Hepatocyte (in vitro differentiated cells): ENCODE measurements at regions not wholly inside any gene's neighbourhood (a gene's known extent, or its start where the extent isn't known, plus 50 kb on each side); places are given as distances from the start of the nearest gene placed in this dataset.

Source experiments
- DNase-seq: peaks from one replicate; pipeline ENCODE4 v3.0.0-alpha.2; 2016; ENCODE audit warnings: low spot score
- H2AFZ ChIP-seq: fragments of 200-600 bp; sonication (generic); 2 replicates; pipeline ENCODE4 v1.6.0; 2016; ENCODE audit warnings: antibody characterized with exemption, mild to moderate bottlenecking
- H3K27ac ChIP-seq: fragments of 200-600 bp; sonication (generic); 2 replicates; pipeline ENCODE4 v1.5.1; 2016; ENCODE audit warnings: mild to moderate bottlenecking
- H3K27me3 ChIP-seq: fragments of 200-600 bp; sonication (generic); 2 replicates; pipeline ENCODE4 v1.6.1; 2016
- H3K36me3 ChIP-seq: fragments of 200-600 bp; sonication (generic); replicated peaks from 2 replicates; pipeline ENCODE4 v1.5.1; 2016; ENCODE audit warnings: low read depth; ENCODE audit not compliant: insufficient read depth
- H3K4me1 ChIP-seq: fragments of 200-600 bp; sonication (generic); 2 replicates; pipeline ENCODE4 v1.5.1; 2016; ENCODE audit warnings: mild to moderate bottlenecking, moderate library complexity; ENCODE audit not compliant: insufficient read depth
- H3K4me2 ChIP-seq: fragments of 200-600 bp; sonication (generic); 2 replicates; pipeline ENCODE4 v1.6.0; 2016
- H3K4me3 ChIP-seq: fragments of 200-600 bp; sonication (generic); 2 replicates; pipeline ENCODE4 v1.5.1; 2016; ENCODE audit warnings: mild to moderate bottlenecking
- H3K79me2 ChIP-seq: fragments of 200-600 bp; sonication (generic); 2 replicates; pipeline ENCODE4 v1.6.0; 2017; ENCODE audit warnings: mild to moderate bottlenecking
- H3K9me2 ChIP-seq: fragments of 200-600 bp; sonication (generic); replicated peaks from 2 replicates; pipeline ENCODE4 v1.6.0; 2017; ENCODE audit warnings: mild to moderate bottlenecking; ENCODE audit not compliant: insufficient read depth
- H3K9me3 ChIP-seq: fragments of 200-600 bp; sonication (generic); 2 replicates; pipeline ENCODE4 v1.5.1; 2016; ENCODE audit warnings: low read depth, mild to moderate bottlenecking
- H4K20me1 ChIP-seq: fragments of 200-600 bp; sonication (generic); 2 replicates; pipeline ENCODE4 v1.6.0; 2016; ENCODE audit warnings: mild to moderate bottlenecking; ENCODE audit not compliant: insufficient read depth, poor library complexity, severe bottlenecking
- EZH2 ChIP-seq: fragments of 200-600 bp; sonication (generic); IDR thresholded peaks from 2 replicates; pipeline ENCODE4 v1.6.1; 2016; ENCODE audit warnings: antibody characterized with exemption, mild to moderate bottlenecking, borderline replicate concordance
- EZH2phosphoT487 ChIP-seq: fragments of 200-600 bp; sonication (generic); IDR thresholded peaks from one replicate; pipeline ENCODE4 v1.6.1; 2018; ENCODE audit warnings: antibody characterized with exemption, mild to moderate bottlenecking, low read depth, moderate library complexity; ENCODE audit not compliant: unreplicated experiment, severe bottlenecking
- WGBS: methylation state at CpG from one replicate; pipeline ENCODE4 v1.1.6; 2016; ENCODE audit warnings: low lambda C conversion rate; ENCODE audit errors: missing lambda C conversion rate; 5-methylcytosine and 5-hydroxymethylcytosine counted together
- TF ChIP-seq, protein P1 (sequence below): fragments of 200-600 bp; sonication (generic); IDR thresholded peaks from 2 replicates; pipeline ENCODE4 v1.5.1; 2016; ENCODE audit warnings: antibody characterized with exemption, mild to moderate bottlenecking; ENCODE audit not compliant: poor library complexity

DNA sequence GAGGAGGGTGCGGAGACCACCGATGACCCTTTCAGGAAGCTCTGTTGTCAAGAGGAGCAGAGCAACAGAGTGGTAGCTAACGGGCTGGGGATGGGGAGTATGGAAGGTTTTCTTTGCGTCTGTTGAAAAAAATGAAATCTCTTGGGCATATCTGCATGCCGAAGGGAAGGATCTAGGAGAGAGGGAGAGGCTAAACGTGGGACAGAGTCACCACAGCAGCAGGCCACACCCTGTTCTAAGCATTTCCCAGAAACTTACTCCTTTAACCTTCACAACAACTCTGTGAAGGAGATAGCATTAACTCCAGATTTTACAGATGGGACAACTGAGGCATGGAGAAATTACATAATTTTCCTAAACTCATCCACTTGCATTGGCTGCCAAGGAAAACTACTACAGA is 71.8 kb upstream of the EXOC1L start:
- no peaks in the 10 kb centered on the region for H3K79me2 ChIP-seq
- H3K4me1 ChIP-seq, result no peaks in the 10 kb centered on the region
- TF ChIP-seq, protein P1, sequence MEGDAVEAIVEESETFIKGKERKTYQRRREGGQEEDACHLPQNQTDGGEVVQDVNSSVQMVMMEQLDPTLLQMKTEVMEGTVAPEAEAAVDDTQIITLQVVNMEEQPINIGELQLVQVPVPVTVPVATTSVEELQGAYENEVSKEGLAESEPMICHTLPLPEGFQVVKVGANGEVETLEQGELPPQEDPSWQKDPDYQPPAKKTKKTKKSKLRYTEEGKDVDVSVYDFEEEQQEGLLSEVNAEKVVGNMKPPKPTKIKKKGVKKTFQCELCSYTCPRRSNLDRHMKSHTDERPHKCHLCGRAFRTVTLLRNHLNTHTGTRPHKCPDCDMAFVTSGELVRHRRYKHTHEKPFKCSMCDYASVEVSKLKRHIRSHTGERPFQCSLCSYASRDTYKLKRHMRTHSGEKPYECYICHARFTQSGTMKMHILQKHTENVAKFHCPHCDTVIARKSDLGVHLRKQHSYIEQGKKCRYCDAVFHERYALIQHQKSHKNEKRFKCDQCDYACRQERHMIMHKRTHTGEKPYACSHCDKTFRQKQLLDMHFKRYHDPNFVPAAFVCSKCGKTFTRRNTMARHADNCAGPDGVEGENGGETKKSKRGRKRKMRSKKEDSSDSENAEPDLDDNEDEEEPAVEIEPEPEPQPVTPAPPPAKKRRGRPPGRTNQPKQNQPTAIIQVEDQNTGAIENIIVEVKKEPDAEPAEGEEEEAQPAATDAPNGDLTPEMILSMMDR, result no peak
- TF ChIP-seq EZH2phosphoT487, result no peak
- TF ChIP-seq EZH2, result no peak
- no peaks in the 10 kb centered on the region for H3K9me2 ChIP-seq
- no peak overlapping the region for H3K4me2 ChIP-seq
- H2AFZ ChIP-seq, result no peak overlapping the region
- 90% methylated on average over 6 of the region's 6 CpGs for WGBS
- no peaks in the 10 kb centered on the region for H3K9me3 ChIP-seq
- H4K20me1 ChIP-seq, result no peaks in the 10 kb centered on the region
- DNase-seq, result no peak
- no peaks in the 10 kb centered on the region for H3K27me3 ChIP-seq
- H3K4me3 ChIP-seq, result no peak overlapping the region
- no peak overlapping the region for H3K27ac ChIP-seq
- H3K36me3 ChIP-seq, result no peaks in the 10 kb centered on the region

DNA sequence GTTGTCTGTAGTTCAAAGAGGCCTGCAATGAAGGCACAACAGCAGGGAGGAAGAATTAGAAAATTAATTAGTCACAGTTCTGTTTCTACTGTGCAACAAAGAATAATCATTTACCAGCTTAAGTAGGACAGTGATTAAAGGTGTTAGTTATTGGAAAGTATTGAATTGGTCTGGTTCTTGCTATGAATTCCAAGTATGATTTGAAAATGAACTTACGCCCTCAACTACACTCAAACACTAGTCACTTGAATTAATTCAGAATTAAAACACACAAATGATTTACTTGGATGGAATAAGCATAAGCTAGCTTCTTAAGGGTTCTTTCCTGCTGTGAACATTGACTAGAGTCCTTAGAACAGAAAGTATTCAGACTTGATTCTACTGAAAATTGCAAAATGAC is 69.9 kb upstream of the EXOC1L start:
- H3K36me3 ChIP-seq, result no peaks in the 10 kb centered on the region
- no peaks in the 10 kb centered on the region for H3K9me3 ChIP-seq
- H3K27me3 ChIP-seq, result no peaks in the 10 kb centered on the region
- no peak overlapping the region for H3K4me2 ChIP-seq
- TF ChIP-seq, protein P1, result no peak
- TF ChIP-seq EZH2, result no peak
- TF ChIP-seq EZH2phosphoT487, result no peak
- H3K4me1 ChIP-seq, result no peaks in the 10 kb centered on the region
- DNase-seq, result no peak
- 88% methylated on average over 1 of the region's 1 CpG for WGBS
- no peaks in the 10 kb centered on the region for H3K79me2 ChIP-seq
- H4K20me1 ChIP-seq, result no peaks in the 10 kb centered on the region
- no peak overlapping the region for H3K27ac ChIP-seq
- H2AFZ ChIP-seq, result no peak overlapping the region
- no peaks in the 10 kb centered on the region for H3K9me2 ChIP-seq
- H3K4me3 ChIP-seq, result no peak overlapping the region

DNA sequence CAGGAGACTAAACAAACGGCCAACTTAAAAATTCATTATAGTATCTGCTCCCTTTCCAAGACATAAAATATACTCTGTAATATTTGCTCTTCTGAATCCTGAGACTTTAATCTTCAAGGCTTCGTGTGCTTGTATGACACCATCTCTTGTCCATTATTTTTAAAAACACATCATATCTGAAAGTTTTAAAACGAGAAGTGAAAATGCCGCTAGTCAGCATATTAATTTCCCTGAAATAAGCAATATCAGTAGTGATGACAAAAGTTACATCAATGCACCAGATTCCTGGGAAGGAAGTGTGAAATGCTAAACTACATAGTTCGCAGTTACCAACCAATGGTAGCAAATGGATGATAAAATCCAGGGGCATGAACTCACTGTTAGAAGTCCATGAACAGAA is 66.8 kb upstream of the EXOC1L start:
- H3K4me2 ChIP-seq, result no peak overlapping the region
- no peak for DNase-seq
- H3K9me3 ChIP-seq, result no peaks in the 10 kb centered on the region
- H3K4me3 ChIP-seq, result no peak overlapping the region
- H3K27ac ChIP-seq, result no peak overlapping the region
- H3K4me1 ChIP-seq, result no peaks in the 10 kb centered on the region
- no peaks in the 10 kb centered on the region for H3K79me2 ChIP-seq
- H3K27me3 ChIP-seq, result no peaks in the 10 kb centered on the region
- no peaks in the 10 kb centered on the region for H3K36me3 ChIP-seq
- no peak overlapping the region for H2AFZ ChIP-seq
- no peak for TF ChIP-seq EZH2
- no peak for TF ChIP-seq EZH2phosphoT487
- TF ChIP-seq, protein P1, result no peak
- 88% methylated on average over 5 of the region's 5 CpGs for WGBS
- H3K9me2 ChIP-seq, result no peaks in the 10 kb centered on the region
- H4K20me1 ChIP-seq, result no peaks in the 10 kb centered on the region

DNA sequence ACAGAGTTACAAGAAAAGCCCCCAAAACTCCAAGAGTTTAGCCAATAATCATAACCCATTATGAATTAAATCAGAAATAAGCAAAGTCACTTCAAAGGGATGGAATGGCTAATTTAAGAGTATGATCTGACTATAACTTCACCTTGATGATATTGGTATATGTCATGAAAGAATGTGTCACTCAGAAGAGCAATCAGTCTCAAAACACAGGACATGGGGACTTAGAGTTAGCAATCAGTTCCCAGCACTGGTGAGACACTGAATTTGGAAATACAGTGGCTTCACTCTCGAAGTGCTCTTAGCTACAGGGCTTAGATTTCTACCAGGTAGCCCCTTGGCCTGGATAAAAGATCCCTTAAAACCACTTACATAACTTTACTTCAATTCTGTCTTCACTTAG is 65.7 kb upstream of the EXOC1L start:
- H3K36me3 ChIP-seq, result no peaks in the 10 kb centered on the region
- WGBS, result 72% methylated on average over 1 of the region's 1 CpG
- H3K27me3 ChIP-seq, result no peaks in the 10 kb centered on the region
- H3K4me3 ChIP-seq, result no peak overlapping the region
- H2AFZ ChIP-seq, result no peak overlapping the region
- no peaks in the 10 kb centered on the region for H3K79me2 ChIP-seq
- H4K20me1 ChIP-seq, result no peaks in the 10 kb centered on the region
- no peak overlapping the region for H3K4me2 ChIP-seq
- no peaks in the 10 kb centered on the region for H3K9me2 ChIP-seq
- no peak for DNase-seq
- H3K27ac ChIP-seq, result no peak overlapping the region
- TF ChIP-seq, protein P1, result no peak
- no peak for TF ChIP-seq EZH2
- TF ChIP-seq EZH2phosphoT487, result no peak
- no peaks in the 10 kb centered on the region for H3K9me3 ChIP-seq
- H3K4me1 ChIP-seq, result no peaks in the 10 kb centered on the region
